ENCODE measurements at regions not wholly inside any gene's neighbourhood (a gene's known extent, or its start where the extent isn't known, plus 50 kb on each side); places are given as distances from the start of the nearest gene placed in this dataset.

GRCh38 chr12:89140141-89140540 is 212.2 kb downstream of the DUSP6 start:
- Histone ChIP-seq H3K4me3 (ENCODE audit: low read depth, low read length) (no peak overlapping the region), H3K36me3 (no peaks in the 10 kb centered on the region), H3K4me1 (peaks cover 13% of the 10 kb centered on the region)

GRCh38 chr12:89139390-89139789 is 212.9 kb downstream of the DUSP6 start:
- TF ChIP-seq CTCF (IDR thresholded peaks at IDR 0.05; ENCODE audit: low read depth, low read length), result no peak

More at GRCh38 chr12:89140141-89140540, 212.2 kb downstream of the DUSP6 start:
- TF ChIP-seq CTCF (IDR thresholded peaks at IDR 0.05; ENCODE audit: low read depth, low read length), result no peak
- H3K9me3 ChIP-seq, result no peaks in the 10 kb centered on the region
- no peaks in the 10 kb centered on the region for H3K27me3 ChIP-seq
- no peak for DNase-seq

GRCh38 chr12:89138048-89138852 is 214.1 kb downstream of the DUSP6 start:
- Histone ChIP-seq H3K27me3 (no peaks in the 10 kb centered on the region), H3K4me3 (ENCODE audit: low read depth, low read length) (no peak overlapping the region), H3K36me3 (no peaks in the 10 kb centered on the region), H3K4me1 (peaks cover 13% of the 10 kb centered on the region), H3K9me3 (no peaks in the 10 kb centered on the region)
- DNase-seq, result no peak
- TF ChIP-seq CTCF (IDR thresholded peaks at IDR 0.05; ENCODE audit: low read depth, low read length), result no peak

More at GRCh38 chr12:89139390-89139789, 212.9 kb downstream of the DUSP6 start:
- no peaks in the 10 kb centered on the region for H3K9me3 ChIP-seq
- no peak overlapping the region for H3K4me3 ChIP-seq (ENCODE audit: low read depth, low read length)
- H3K27me3 ChIP-seq, result no peaks in the 10 kb centered on the region
- no peaks in the 10 kb centered on the region for H3K36me3 ChIP-seq
- H3K4me1 ChIP-seq, result peaks cover 13% of the 10 kb centered on the region
- DNase-seq, result no peak

- DNase-seq, result no peak
- Histone ChIP-seq H3K27me3 (no peaks in the 10 kb centered on the region), H3K4me1 (no peaks in the 10 kb centered on the region), H3K36me3 (no peaks in the 10 kb centered on the region), H3K9me3 (no peaks in the 10 kb centered on the region), H3K4me3 (ENCODE audit: low read depth, low read length) (no peak overlapping the region)
- TF ChIP-seq CTCF (IDR thresholded peaks at IDR 0.05; ENCODE audit: low read depth, low read length), result no peak
Measured at GRCh38 chr12:89135976-89136634, 216.2 kb downstream of the DUSP6 start.

GRCh38 chr12:89134213-89134770 is 218.0 kb downstream of the DUSP6 start:
- H3K9me3 ChIP-seq, result no peaks in the 10 kb centered on the region
- no peaks in the 10 kb centered on the region for H3K4me1 ChIP-seq
- no peaks in the 10 kb centered on the region for H3K27me3 ChIP-seq
- no peaks in the 10 kb centered on the region for H3K36me3 ChIP-seq
- DNase-seq, result no peak
- no peak for TF ChIP-seq CTCF (IDR thresholded peaks at IDR 0.05; ENCODE audit: low read depth, low read length)
- H3K4me3 ChIP-seq (ENCODE audit: low read depth, low read length), result no peak overlapping the region
